GM18909 (cell line): ENCODE measurements at regions not wholly inside any gene's neighbourhood (a gene's known extent, or its start where the extent isn't known, plus 50 kb on each side); places are given as distances from the start of the nearest gene placed in this dataset.

Experiments used
- ATAC-seq: cut with Tn5 transposase; IDR thresholded peaks from one replicate; pipeline ENCODE4 v1.9.1; 2021; ENCODE audit warnings: mild to moderate bottlenecking; ENCODE audit not compliant: unreplicated experiment, poor library complexity

DNA sequence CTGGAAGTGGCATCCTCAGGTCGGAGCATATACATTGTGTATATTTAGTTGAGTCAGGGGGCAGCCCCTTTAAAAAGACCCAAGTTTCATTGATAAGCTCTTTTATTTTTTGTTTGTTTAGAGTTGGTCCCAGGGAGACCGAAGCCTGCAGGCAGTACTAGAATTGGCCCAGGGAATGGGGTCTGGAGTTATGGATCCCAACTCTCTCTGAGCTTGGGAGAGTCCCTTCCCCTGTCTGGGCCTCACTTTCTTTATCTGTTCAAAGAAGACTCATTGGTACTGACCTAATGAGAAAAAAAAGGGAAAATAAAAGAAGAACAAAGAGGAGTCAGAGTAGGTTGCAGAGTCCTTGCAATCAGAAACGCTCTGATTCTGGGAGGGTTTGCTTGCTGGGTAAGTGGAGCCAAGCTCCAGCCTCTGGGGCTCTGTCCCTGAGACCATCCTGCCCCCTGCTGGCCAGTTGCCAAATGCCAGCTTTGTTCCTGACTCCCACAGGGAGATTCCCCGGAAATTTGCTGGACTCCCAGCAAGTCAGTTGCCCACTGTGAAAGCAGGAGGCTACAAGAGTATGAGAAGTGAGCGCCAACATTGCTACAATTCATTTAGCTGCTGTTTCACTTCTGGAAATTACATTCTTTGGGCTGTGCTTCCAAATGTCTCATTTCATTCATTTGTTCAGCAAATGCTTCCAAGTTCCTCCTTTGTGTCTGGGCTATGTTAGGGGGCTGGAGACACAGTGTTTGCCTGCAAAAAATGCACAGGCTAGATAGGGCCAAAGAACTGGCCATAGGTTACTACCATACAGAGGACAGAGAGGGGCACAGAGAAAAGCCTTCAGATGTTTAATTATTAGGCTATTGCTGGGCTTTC, 156.2 kb downstream of the MELK start:
- peak; percentile 59 for ATAC-seq

DNA sequence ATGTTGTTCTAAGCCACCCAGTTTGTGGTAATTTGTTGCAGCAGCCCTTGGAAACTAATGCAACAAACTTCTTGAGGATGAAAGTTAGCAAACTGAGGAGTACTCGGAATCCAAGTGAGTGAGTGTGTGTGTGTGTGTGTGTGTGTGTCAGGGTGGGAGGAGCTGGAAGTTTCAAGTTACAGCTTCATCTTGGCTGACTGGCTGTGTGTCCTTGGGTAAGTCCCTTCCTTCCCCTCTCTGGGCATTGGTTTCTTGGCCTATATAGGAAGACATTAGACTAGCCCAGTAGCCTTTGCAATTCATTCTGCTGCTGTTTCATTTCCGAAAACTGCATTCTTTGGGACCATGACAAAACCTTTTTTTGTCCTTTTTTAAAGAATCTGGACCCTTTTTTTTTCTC, 157.2 kb downstream of the MELK start:
- ATAC-seq: no peak

DNA sequence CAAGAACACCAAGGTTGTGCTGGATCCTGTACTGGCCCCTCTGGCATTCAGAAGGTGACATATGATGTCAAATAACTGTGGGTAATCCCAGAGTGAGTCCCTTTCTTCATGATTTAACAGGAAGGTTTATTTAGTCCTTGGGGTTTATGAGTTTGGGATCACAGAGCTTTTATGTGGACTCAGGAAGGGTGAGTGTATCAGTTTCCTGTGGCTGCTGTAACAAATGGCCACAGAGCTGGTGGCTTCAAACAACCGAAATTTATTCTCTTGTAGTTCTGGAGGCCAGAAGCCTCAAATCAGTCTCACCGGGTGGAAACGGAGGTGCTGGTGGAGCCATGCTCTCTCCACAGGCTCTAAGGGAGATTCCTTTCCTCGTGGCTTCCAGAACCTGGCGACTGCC, 157.7 kb downstream of the MELK start:
- ATAC-seq: no peak

DNA sequence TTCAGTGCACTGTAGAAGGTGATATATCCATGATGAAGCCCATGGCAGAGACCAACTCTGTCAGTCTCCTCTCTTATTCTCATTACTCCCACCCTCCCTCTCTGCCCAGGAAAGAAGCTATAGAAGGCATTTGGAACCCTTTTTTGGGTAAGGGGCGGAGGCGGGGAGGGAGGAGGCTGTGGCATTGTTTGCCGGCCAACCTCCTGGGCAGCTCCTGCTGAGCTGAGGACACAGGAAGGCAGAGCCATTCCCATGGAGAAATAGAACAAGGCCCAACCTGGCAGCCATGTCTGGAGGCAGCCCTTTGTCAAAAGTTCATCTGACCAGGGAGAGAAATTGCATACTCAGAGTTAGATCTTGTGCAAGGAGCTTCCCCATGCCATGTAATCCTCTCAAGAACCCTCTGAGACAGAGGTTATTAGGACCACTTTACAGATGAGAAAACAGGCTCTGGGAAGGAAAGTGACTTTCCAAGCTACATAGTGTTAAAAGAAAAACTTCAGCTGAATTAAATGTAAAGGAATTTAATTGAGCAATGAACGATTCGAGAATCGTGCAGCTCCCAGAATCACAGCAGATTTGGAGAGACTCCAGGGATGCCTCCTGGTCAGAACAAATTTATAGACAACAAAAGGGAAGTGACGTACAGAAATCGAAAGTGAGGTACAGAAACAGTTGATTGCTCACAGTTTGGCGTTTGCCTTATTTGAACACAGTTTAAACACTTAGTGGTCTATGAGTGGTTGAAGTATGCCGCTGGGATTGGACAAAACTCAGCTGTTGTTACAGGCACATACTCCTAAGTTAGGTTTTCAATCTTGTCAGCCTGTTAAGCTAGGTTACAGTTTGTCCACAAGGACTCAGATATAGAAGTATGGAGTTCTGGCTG, 158.6 kb downstream of the MELK start:
- no peak for ATAC-seq

DNA sequence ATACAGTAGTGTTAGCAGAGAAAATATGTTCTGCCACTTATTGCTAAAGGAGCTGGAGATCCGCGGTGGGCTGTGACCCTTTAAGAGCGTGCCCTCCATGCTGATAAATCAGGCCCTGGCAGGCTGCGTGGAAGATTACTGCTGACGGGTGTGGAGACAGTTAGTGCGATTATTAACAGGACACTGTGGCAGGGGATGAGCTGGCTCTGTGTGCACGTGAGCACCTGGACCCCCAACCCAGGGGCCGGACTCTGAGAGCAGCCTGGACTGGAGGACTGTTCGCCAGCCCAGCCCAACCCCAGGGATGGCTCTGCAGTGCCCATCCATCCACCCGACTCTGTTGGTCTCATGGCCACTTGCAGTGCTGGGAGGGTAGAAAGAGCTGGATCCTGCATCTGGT, 162.0 kb downstream of the MELK start:
- ATAC-seq: no peak

DNA sequence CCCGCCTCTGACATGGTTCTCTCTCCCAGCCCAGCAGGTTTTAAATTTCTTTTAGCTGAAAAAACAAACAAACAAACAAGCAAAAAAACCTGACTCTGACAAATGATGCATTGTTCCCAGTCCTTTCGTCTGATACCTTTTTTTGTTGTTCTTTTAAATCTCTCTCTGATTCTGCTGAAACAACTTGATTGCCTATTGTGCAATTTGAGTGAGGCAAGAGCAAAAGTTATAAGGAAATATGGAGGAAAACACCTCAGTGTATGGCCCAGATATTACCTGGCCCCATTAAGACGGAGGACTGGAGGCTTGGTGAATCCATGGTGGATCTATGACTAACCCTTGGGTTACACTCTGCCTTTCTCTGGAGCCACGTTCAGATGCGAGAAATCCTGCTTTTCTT, 164.0 kb downstream of the MELK start:
- ATAC-seq: no peak

DNA sequence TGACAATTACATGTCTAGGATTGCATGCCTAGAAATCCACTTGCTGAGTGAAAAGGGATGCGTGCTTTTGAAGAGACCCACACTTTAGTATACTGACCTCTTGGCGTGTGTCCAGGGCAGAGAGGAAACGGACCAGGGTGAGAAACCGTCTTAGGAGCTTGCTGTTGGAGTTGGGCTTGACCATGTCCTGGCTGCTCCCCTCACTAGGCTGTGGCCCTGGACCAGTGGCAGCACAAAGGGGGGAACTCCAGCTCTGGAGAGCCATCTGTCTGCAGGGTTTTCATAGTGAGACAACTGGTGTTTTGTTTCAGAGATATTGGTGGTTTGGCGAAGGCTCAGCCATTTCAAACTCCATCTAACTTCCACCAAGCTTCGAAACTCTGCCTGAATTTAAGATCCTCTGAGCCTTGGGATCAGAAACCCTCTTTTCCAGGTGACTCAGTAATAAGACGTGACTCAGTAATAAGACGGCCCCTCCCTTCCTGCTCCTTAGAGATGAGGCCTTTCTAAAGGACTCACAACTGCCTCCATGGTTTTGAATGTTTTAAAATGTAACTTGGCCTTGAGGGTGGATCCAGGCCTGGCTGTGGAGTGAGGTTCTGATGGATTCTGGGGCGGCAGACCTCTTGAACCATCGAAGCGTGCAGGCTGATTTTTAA, 165.8 kb downstream of the MELK start:
- ATAC-seq: no peak

DNA sequence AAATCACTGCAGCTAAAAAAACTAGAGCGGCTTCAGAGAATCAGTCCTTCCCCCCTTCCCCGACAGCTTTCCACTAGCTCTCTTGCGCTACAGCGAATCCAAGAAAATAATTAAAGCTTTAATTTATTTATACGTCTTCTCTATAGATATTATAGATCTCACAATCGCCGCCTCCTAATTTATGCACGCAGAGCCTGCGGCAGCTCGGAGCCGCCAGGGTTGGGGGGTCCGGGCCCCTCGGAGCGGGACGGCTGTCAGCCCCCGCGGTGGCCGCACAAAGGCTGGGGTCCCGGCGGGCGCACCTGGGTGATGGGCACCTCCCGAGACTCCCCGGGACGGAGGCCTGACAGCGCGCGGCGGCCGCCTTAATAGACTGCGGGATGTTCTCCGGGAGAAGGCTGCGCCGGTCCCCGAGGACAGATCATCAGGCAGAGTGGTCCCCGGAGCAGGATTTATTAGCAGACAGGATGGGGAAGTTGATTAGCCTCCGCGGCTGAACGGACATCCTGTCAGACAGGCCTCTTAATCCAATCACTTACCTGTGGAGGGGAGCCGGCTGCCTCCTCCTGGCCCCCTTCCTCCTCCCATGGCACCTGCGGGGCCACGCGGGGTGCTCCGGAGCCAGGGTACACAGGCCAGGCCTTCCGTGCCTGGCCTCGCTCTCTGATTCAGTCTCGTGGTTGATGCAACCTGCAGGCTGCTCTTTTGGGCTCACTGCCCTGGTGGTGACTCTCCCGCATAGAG, 166.8 kb downstream of the MELK start:
- ATAC-seq: no peak

DNA sequence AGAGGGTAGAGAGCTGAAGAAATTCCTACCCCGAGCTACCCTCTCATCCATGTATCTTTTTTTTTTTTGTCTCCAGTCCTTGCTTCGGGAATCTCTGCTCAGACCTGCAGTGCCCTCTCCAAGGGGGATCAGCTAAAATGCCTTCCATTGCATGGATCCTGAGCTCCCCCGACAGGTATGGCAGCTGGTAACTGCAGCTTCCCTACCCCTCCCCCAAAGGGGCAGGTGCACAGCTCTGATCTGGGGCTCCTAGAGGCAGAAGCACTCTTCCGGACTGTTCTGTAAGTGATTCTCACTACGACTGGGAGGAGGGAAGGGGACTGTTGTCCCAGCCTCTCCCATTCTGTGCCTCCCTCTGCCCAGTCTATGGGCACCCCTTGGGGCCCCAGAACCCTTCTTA, 169.6 kb downstream of the MELK start:
- ATAC-seq: no peak

DNA sequence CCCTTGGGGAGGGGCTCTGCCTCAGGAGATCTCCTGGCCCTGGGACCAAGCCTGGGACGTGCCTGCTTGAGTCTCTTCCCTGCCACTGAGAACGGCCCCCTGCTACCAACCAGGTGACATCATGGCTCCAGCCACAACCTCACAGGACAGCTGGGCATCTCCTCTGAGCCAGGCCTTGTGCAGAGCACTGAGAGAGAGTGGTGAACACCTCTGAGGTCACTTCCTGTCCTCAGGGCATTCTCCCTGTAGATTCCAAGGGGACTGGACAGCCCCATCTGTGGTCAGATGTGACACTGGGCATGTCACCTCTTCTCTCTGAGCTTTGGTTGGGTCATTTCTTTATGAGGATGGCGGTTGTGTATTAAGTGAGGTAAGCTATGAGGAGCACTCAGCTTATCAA, 172.0 kb downstream of the MELK start:
- no peak for ATAC-seq

DNA sequence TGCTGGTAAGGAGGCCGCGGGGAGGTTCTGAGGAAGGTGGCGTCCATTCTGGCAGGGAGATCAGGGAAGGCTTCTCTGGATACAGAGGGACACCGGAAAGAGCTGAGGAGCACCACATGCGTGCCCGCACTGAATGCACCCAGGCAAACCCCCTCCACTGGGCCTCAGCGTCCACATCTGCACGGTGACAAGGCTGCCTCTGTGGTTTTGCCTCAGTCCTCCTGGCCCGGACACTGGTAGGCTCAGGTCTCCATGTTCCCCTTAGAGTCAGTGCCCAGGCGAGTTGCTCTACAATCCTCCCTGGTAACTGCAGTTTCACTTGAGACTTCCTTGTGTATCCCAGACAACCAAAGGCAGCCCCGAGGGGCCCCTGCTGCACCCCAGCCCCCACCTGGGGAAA, 173.3 kb downstream of the MELK start:
- no peak for ATAC-seq

DNA sequence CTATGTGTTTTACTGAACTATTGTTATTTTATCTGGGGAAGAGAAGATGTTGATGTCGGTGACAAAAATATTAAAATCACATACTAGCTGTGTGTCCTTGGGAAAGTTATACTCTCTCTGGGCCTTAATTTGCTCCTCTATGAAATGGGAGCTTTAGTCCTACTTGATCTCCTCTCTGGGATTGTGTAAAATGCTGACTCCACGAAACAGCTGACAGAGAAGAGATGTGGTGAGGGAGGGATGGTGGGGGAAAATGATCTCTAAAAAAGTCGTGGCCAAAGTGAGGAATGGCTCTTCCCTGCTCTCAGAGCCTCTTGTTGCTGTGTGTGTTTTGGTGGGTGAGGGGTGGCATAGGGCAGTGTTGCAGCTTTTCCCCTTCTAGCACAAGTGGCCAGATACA, 173.7 kb downstream of the MELK start:
- ATAC-seq: no peak

DNA sequence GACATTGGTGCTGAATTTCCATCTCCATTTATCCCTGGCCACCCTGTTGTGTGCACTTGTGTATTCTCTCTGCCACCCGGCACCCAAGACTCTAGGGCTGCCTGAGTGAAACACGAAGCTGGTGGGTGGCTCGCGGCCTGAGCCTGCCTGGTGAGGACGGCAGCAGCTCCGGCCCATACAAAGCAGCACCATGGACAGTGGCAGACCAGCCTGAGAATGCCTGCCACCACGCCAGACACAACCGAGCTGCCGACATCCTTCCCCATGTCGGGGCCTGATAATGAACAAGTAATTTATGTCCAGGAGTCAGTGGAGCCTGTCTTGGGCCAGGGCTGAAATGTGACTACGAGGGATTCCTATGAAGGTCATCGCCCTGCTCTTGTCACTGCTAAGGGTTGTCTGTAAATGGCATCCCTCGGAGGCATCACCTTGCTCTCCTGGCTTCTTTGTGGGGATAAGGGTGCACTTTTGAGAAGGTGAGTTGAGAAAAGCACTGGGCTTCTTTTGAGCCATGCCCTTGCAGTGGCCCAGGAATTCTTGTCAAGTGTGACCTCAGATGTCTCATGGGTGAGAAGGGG, 175.7 kb downstream of the MELK start:
- no peak for ATAC-seq

DNA sequence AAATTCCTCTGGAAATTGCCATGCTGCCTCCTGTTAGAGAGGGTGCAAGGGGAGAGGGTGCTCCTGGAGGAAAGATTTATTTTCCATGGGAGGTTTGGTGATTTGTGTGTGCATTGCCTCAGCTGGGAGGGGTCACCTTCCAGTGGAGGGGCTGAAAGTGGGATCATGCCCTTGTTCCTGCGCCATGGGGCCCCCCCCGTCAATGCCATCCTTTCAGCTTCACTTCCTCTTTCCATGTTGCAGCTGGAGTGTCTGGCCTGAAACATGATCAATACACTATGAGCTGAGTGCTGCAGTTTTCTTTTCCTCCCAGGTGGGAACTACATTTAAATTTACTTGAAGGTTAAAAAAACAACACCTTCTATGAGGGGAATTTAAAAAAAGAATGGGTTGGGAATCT, 176.8 kb downstream of the MELK start:
- no peak for ATAC-seq

DNA sequence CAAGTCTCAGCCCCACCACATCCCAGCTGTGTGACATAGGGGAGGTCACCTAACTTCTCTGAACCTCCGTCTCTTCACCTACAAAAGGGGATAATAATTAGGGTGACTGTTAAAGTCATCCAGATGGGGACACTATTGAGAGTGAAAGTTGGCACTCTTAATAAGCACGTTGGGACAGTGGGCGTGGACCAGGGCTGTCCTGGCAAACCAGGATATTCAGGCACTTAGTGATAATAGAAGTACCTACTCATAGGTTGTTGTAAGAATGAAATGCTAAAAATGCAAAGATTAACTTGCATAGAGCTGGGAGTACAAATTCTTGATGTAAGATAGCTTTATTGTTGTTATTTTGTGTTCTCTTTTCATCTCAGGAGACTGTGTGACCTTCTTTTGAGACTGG, 177.9 kb downstream of the MELK start:
- ATAC-seq: no peak

DNA sequence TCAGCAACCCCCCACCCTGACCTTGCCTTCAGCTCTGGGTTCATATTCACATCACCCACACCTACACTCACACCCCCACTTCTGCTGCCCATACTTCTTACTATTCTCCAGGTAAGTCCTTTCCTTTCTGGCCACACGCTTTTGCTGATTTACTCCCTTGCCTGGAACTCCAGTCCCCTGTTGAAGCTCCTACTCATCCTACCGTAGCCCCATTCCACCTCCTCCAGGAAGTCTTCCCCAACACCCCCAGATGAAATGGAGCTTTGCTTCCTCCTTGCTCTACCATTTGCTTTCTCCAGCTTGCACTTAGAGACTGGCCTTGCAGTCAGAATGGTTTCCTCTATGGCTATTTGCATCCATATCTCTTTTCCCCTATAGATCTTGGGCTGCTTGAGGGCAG, 182.3 kb downstream of the MELK start:
- no peak for ATAC-seq

DNA sequence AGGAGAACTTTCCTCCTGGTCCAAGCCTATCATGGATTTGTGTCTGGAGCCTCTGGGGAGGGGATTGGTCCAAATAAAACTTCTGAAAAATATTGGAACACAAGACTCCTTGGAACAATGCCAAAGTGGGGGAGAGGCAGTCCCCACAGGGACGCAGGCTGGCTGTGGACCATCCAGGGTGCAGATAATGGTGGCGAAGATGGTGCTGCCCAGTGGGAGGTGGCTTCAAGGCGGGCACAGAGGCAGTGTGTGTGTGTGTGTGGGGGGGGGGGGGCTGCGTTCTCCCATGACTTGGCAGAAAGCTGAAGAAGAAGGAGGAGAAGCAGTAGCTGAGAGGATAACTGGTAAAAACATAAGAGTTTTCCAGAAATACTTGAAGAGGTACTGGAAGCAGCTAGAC, 186.4 kb downstream of the MELK start:
- no peak for ATAC-seq

DNA sequence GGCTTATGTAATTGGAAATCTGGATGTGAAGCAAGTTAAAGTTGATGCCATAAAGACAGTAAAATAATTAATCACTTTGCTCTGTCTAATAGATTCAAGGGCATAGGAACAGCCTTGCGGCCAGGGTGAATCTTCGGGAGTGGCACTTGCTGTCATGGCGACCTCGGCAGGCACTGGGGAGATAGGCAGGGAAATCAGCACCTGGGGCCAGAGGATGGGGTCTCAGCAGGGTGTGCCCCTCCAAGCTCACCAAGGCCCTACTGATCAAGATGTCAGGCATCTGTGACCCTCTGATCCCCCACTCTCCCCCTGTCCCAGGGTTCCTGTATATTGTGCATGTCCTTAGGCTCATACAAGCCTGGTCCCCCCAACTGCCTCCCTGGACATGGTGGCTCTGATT, 187.3 kb downstream of the MELK start:
- ATAC-seq: no peak

DNA sequence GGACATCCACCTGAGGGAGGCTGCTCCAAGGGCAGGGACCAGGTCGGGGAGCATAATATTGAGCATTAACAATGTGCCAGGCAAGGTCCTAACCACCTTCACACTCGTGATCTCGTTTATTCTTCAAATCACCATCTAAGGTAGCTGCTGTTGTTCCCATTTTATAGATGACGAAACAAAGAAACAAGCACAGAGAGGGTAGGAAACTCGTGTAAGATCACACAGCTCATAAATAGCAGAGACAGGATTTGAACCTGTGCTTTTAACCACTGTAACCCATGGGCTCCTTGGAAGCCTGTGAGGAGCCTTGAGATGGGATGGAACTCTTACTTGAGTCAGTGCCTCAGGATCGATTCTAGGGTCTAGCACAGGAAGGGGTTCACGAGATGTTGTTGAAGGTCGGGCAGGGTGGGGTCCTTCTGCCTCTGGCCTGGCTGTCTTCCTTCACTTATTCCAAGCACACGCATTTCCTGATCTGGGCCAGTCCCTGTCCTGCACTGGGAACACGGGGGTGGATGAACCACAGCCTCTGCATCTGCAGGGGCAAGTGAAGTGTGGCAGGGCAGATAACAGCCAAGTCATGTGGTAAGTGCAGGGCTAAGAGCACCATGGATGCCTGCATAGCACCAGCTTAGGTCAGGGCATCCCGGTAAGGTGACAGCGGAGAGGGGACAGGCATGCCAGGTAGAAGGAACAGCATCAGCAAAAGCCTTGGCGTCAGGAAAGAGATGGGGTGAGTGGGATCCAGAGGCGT, 188.1 kb downstream of the MELK start:
- ATAC-seq: no peak
